ENCODE measurements at regions not wholly inside any gene's neighbourhood (a gene's known extent, or its start where the extent isn't known, plus 50 kb on each side); places are given as distances from the start of the nearest gene placed in this dataset.

DNA sequence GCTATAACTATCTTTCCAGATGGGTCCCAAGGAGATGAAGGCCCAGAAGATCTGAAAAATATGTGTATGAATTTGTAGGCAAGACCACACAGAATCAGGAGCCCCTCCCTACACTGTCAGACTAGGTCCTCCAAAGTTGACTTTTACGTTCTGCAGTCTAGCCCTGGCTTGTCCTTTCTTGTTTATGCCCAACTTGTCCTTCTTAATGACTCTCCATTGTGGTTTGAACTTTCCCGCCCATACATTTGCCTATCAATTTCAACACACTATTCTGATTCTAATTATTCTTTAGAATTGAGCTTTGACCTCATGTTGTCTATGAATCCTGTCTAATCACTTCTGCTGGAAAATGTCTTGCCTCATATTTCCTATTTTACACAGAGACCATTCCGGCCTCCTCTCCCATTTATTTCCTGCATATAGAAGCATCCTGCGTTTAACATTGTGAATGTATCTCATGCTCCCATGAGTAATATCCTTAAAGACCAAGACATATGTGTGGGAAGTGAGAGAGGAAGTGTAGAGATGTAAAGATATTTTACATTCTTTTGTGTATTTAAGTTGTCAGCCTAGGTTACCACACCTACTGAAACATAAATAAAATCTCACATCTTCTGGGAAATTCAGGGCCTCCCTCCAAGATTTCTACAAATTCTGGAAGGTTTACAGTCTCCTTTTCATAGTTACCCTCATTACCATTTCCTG is 348.3 kb downstream of the BCKDHB start:
- no TSS peak for BruUV-seq (replicated peaks)
- RAD21 ChIA-PET (ENCODE audit: unreplicated experiment): interaction anchor here (1.1 to 1.5 kb wide), 4 partner anchors 14 to 241 kb away, joined by 3 to 5 read pairs (median 4); no protein-coding TSS in a partner anchor
- TF ChIP-seq TARDBP (IDR thresholded peaks at IDR 0.05; ENCODE audit: borderline replicate concordance): no peak
- TF ChIP-seq ATF7 (IDR thresholded peaks at IDR 0.05; ENCODE audit: low read depth): no peak
- TF ChIP-seq CREB1 (IDR thresholded peaks at IDR 0.05; ENCODE audit: low read depth): no peak
- TF ChIP-seq, protein P1, sequence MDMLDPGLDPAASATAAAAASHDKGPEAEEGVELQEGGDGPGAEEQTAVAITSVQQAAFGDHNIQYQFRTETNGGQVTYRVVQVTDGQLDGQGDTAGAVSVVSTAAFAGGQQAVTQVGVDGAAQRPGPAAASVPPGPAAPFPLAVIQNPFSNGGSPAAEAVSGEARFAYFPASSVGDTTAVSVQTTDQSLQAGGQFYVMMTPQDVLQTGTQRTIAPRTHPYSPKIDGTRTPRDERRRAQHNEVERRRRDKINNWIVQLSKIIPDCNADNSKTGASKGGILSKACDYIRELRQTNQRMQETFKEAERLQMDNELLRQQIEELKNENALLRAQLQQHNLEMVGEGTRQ (IDR thresholded peaks at IDR 0.05; ENCODE audit: borderline replicate concordance, low read depth, low read length): no peak
- TF ChIP-seq STAT3 (IDR thresholded peaks at IDR 0.05; ENCODE audit: low read depth, low read length): no peak
- no peak for TF ChIP-seq SUZ12 (IDR thresholded peaks at IDR 0.05; ENCODE audit: unreplicated experiment)
- TF ChIP-seq HDGF (IDR thresholded peaks at IDR 0.05): no peak
- TF ChIP-seq POLR2A (IDR thresholded peaks at IDR 0.05; ENCODE audit: low read depth, low read length): no peak
- TF ChIP-seq, protein P2, sequence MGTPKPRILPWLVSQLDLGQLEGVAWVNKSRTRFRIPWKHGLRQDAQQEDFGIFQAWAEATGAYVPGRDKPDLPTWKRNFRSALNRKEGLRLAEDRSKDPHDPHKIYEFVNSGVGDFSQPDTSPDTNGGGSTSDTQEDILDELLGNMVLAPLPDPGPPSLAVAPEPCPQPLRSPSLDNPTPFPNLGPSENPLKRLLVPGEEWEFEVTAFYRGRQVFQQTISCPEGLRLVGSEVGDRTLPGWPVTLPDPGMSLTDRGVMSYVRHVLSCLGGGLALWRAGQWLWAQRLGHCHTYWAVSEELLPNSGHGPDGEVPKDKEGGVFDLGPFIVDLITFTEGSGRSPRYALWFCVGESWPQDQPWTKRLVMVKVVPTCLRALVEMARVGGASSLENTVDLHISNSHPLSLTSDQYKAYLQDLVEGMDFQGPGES (IDR thresholded peaks at IDR 0.05): no peak
- TF ChIP-seq, protein P3, sequence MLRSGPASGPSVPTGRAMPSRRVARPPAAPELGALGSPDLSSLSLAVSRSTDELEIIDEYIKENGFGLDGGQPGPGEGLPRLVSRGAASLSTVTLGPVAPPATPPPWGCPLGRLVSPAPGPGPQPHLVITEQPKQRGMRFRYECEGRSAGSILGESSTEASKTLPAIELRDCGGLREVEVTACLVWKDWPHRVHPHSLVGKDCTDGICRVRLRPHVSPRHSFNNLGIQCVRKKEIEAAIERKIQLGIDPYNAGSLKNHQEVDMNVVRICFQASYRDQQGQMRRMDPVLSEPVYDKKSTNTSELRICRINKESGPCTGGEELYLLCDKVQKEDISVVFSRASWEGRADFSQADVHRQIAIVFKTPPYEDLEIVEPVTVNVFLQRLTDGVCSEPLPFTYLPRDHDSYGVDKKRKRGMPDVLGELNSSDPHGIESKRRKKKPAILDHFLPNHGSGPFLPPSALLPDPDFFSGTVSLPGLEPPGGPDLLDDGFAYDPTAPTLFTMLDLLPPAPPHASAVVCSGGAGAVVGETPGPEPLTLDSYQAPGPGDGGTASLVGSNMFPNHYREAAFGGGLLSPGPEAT (IDR thresholded peaks at IDR 0.05; ENCODE audit: low read depth): no peak
- TF ChIP-seq PML (IDR thresholded peaks at IDR 0.05; ENCODE audit: low read length): no peak
- TF ChIP-seq KDM1A (IDR thresholded peaks at IDR 0.05; ENCODE audit: borderline replicate concordance): no peak
- no peak for TF ChIP-seq TCF3 (IDR thresholded peaks at IDR 0.05; ENCODE audit: borderline replicate concordance, insufficient read depth, low read depth, low read length)
- TF ChIP-seq HDAC2 (IDR thresholded peaks at IDR 0.05): no peak
- TF ChIP-seq, protein P4, sequence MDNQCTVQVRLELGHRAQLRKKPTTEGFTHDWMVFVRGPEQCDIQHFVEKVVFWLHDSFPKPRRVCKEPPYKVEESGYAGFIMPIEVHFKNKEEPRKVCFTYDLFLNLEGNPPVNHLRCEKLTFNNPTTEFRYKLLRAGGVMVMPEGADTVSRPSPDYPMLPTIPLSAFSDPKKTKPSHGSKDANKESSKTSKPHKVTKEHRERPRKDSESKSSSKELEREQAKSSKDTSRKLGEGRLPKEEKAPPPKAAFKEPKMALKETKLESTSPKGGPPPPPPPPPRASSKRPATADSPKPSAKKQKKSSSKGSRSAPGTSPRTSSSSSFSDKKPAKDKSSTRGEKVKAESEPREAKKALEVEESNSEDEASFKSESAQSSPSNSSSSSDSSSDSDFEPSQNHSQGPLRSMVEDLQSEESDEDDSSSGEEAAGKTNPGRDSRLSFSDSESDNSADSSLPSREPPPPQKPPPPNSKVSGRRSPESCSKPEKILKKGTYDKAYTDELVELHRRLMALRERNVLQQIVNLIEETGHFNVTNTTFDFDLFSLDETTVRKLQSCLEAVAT (IDR thresholded peaks at IDR 0.05): no peak
- TF ChIP-seq EP300 (IDR thresholded peaks at IDR 0.05; ENCODE audit: borderline replicate concordance in 1 of 2, control insufficient read depth in 1 of 2, low read depth in 2 of 2, low read length in 2 of 2): no peak
- TF ChIP-seq, protein P5, sequence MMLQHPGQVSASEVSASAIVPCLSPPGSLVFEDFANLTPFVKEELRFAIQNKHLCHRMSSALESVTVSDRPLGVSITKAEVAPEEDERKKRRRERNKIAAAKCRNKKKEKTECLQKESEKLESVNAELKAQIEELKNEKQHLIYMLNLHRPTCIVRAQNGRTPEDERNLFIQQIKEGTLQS (IDR thresholded peaks at IDR 0.05; ENCODE audit: borderline replicate concordance, extremely low read depth, low read depth, low read length): no peak
- no peak for TF ChIP-seq TCF7 (IDR thresholded peaks at IDR 0.05; ENCODE audit: borderline replicate concordance)

More for the DNA sequence above, 348.3 kb downstream of the BCKDHB start:
- H3K4me2 ChIP-seq (ENCODE audit: control insufficient read depth, insufficient read depth): no peak overlapping the region
- SMC1A ChIA-PET (ENCODE audit: uncharacterized antibody, unreplicated experiment): interaction anchor here (0.7 to 2.1 kb wide), 5 partner anchors 8 to 111 kb away, joined by 3 to 8 read pairs (median 4); no protein-coding TSS in a partner anchor
- intact Hi-C loops (cut with micrococcal nuclease; ENCODE audit: unreplicated experiment): no loop called here
- FAIRE-seq (no peak), DNase-seq (ENCODE audit: low read depth, low spot score) (no peak), ATAC-seq (no peak)
- H3K9me3 ChIP-seq (replicated peaks; ENCODE audit: control insufficient read depth, insufficient read depth, low read length): no peaks in the 10 kb centered on the region
- no peaks in the 10 kb centered on the region for H3K36me3 ChIP-seq (ENCODE audit: control insufficient read depth in 2 of 2, insufficient read depth in 2 of 2, low read length in 1 of 2)
- CTCF ChIA-PET: interaction anchor here (0.5 to 1.0 kb wide), 2 partner anchors 16 to 1773 kb away, joined by 3 to 4 read pairs; no protein-coding TSS in a partner anchor
- no peaks in the 10 kb centered on the region for H3K79me2 ChIP-seq (ENCODE audit: control insufficient read depth, insufficient read depth, low read length)
- no peaks in the 10 kb centered on the region for H3K27me3 ChIP-seq (replicated peaks in 1 of 2; ENCODE audit: control insufficient read depth in 2 of 2, insufficient read depth in 2 of 2, low read length in 1 of 2)
- H4K20me1 ChIP-seq (ENCODE audit: control insufficient read depth, insufficient read depth): no peaks in the 10 kb centered on the region
- POLR2A ChIA-PET: no interaction called here
- H3K4me3 ChIP-seq: no peak overlapping the region
- H2AFZ ChIP-seq (ENCODE audit: control insufficient read depth, low read depth, low read length): no peak overlapping the region
- in situ Hi-C loops (cut with MboI): no loop called here
- no peaks in the 10 kb centered on the region for H3K4me1 ChIP-seq (ENCODE audit: control insufficient read depth, insufficient read depth, low read length)
- 53% methylated on average over 4 of the region's 4 CpGs for WGBS (ENCODE audit: insufficient coverage, insufficient replicate concordance, low lambda C conversion rate, missing lambda C conversion rate)
- H3K9ac ChIP-seq (ENCODE audit: control insufficient read depth, insufficient read depth, low read length): no peak overlapping the region
- H3K27ac ChIP-seq (ENCODE audit: control insufficient read depth, insufficient read depth): no peak overlapping the region
